Cardiac muscle cell (in vitro differentiated cells and primary cell): ENCODE measurements at regions not wholly inside any gene's neighbourhood (a gene's known extent, or its start where the extent isn't known, plus 50 kb on each side); places are given as distances from the start of the nearest gene placed in this dataset.

Experiments used
- DNase-seq, 2 donors: peaks; one replicate each; pipeline versions ENCODE4 v3.0.0 to v3.0.0-alpha.2; 2010 to 2017; ENCODE audit warnings: low read depth in 1 of 2, low spot score in 1 of 2
- H3K27ac ChIP-seq: fragments of 200-600 bp; sonication (generic); 2 replicates; pipeline ENCODE4 v1.5.1; 2016
- H3K27me3 ChIP-seq: fragments of 200-600 bp; sonication (generic); 2 replicates; pipeline ENCODE4 v1.6.0; 2016; ENCODE audit warnings: control low read depth
- H3K36me3 ChIP-seq: fragments of 200-600 bp; sonication (generic); 2 replicates; pipeline ENCODE4 v1.5.1; 2016; ENCODE audit warnings: control low read depth
- H3K4me1 ChIP-seq: fragments of 200-600 bp; sonication (generic); 2 replicates; pipeline ENCODE4 v1.8.1; 2017; ENCODE audit warnings: low read depth, mild to moderate bottlenecking, mixed run types
- H3K4me3 ChIP-seq: fragments of 200-600 bp; sonication (generic); 2 replicates; pipeline ENCODE4 v1.5.1; 2016; ENCODE audit warnings: mild to moderate bottlenecking
- H3K9me3 ChIP-seq: fragments of 200-600 bp; sonication (generic); 2 replicates; pipeline ENCODE4 v1.5.1; 2017; ENCODE audit warnings: low read depth, mild to moderate bottlenecking, control low read depth
- CTCF ChIP-seq: IDR thresholded peaks from 2 replicates; pipeline ENCODE4 v1.5.1; 2012; ENCODE audit warnings: low read depth, mild to moderate bottlenecking, low read length

- H3K27ac ChIP-seq = no peak overlapping the region
- no peaks in the 10 kb centered on the region for H3K36me3 ChIP-seq
- no peaks in the 10 kb centered on the region for H3K9me3 ChIP-seq
- TF ChIP-seq CTCF = no peak
- H3K4me1 ChIP-seq = peaks cover 14% of the 10 kb centered on the region
- H3K4me3 ChIP-seq = no peak overlapping the region
- no peaks in the 10 kb centered on the region for H3K27me3 ChIP-seq
- DNase-seq = no peak
Observed at GRCh38 chr2:42935692-42936671, 143.6 kb upstream of the HAAO start.

GRCh38 chr2:42934580-42935186 lies 142.3 kb upstream of the HAAO start:
- H3K4me1 ChIP-seq = peaks cover 14% of the 10 kb centered on the region
- H3K9me3 ChIP-seq = no peaks in the 10 kb centered on the region
- no peaks in the 10 kb centered on the region for H3K27me3 ChIP-seq
- TF ChIP-seq CTCF = no peak
- no peak overlapping the region for H3K27ac ChIP-seq
- no peak for DNase-seq
- H3K36me3 ChIP-seq = no peaks in the 10 kb centered on the region
- H3K4me3 ChIP-seq = no peak overlapping the region

- TF ChIP-seq CTCF = no peak
- no peak overlapping the region for H3K27ac ChIP-seq
- H3K4me1 ChIP-seq = peaks cover 18% of the 10 kb centered on the region
Observed at GRCh38 chr2:42933824-42934254, 141.5 kb upstream of the HAAO start.

GRCh38 chr2:42932271-42933151 lies 140.1 kb upstream of the HAAO start:
- no peaks in the 10 kb centered on the region for H3K36me3 ChIP-seq
- H3K4me3 ChIP-seq = no peak overlapping the region
- peak in 1 of 2 donors; percentile 61 for DNase-seq
- no peaks in the 10 kb centered on the region for H3K27me3 ChIP-seq
- no peak for TF ChIP-seq CTCF
- H3K4me1 ChIP-seq = peaks cover 32% of the 10 kb centered on the region
- H3K9me3 ChIP-seq = no peaks in the 10 kb centered on the region
- H3K27ac ChIP-seq = peak overlapping the region; percentile 79

More at GRCh38 chr2:42933824-42934254, 141.5 kb upstream of the HAAO start:
- no peaks in the 10 kb centered on the region for H3K36me3 ChIP-seq
- no peak overlapping the region for H3K4me3 ChIP-seq
- H3K9me3 ChIP-seq = no peaks in the 10 kb centered on the region
- no peak for DNase-seq
- no peaks in the 10 kb centered on the region for H3K27me3 ChIP-seq

- DNase-seq = no peak
- H3K27me3 ChIP-seq = no peaks in the 10 kb centered on the region
- H3K27ac ChIP-seq = peak overlapping the region; percentile 47
- H3K36me3 ChIP-seq = no peaks in the 10 kb centered on the region
- peaks cover 39% of the 10 kb centered on the region for H3K4me1 ChIP-seq
- no peaks in the 10 kb centered on the region for H3K9me3 ChIP-seq
- no peak overlapping the region for H3K4me3 ChIP-seq
- TF ChIP-seq CTCF = no peak
Observed at GRCh38 chr2:42931818-42932195, 139.4 kb upstream of the HAAO start.
